ENCODE measurements at regions not wholly inside any gene's neighbourhood (a gene's known extent, or its start where the extent isn't known, plus 50 kb on each side); places are given as distances from the start of the nearest gene placed in this dataset.

GRCh38 chr5:29588236-29588635, 1605.2 kb upstream of the CDH6 start:
- H3K4ac ChIP-seq (replicated peaks; ENCODE audit: insufficient read length, low read depth, low read length): no peak overlapping the region
- H3K27ac ChIP-seq (ENCODE audit: low read depth, low read length): no peak overlapping the region
- H4K5ac ChIP-seq (ENCODE audit: insufficient read length, low read depth, low read length): no peak overlapping the region
- H3K23me2 ChIP-seq (ENCODE audit: low read depth, low read length): no peaks in the 10 kb centered on the region
- DNase-seq (ENCODE audit: low read depth in 1 of 2, low spot score in 2 of 2): no peak
- no peak overlapping the region for H3K4me3 ChIP-seq (ENCODE audit: extremely low read depth in 1 of 4, insufficient read depth in 2 of 4, low read depth in 3 of 4, low read length in 4 of 4)
- H3K23ac ChIP-seq (ENCODE audit: insufficient read length): no peak overlapping the region
- no peak overlapping the region for H2BK120ac ChIP-seq (replicated peaks; ENCODE audit: low read depth, low read length)
- H2AK5ac ChIP-seq (ENCODE audit: low read depth, low read length): no peak overlapping the region
- no peaks in the 10 kb centered on the region for H3K79me1 ChIP-seq (ENCODE audit: low read depth, low read length)
- no peaks in the 10 kb centered on the region for H4K20me1 ChIP-seq (replicated peaks in 1 of 2; ENCODE audit: control insufficient read depth in 1 of 2, insufficient read depth in 2 of 2, low read length in 2 of 2)
- no peak overlapping the region for H2BK15ac ChIP-seq (ENCODE audit: low read length)
- POLR2A ChIA-PET (ENCODE audit: partially characterized antibody): no interaction called here
- no peak overlapping the region for H2AFZ ChIP-seq (ENCODE audit: low read length)
- H3K18ac ChIP-seq (ENCODE audit: extremely low read depth, low read length): no peak overlapping the region
- H2BK20ac ChIP-seq (ENCODE audit: low read length): no peak overlapping the region
- no peak overlapping the region for H4K91ac ChIP-seq (replicated peaks; ENCODE audit: insufficient read length, low read length)
- no peak overlapping the region for H3K9ac ChIP-seq (replicated peaks in 1 of 4; ENCODE audit: extremely low read depth in 1 of 4, low read depth in 3 of 4, low read length in 3 of 4)
- no peak for FAIRE-seq
- H4K8ac ChIP-seq (ENCODE audit: extremely low read depth, insufficient read depth, low read length): no peak overlapping the region
- H3K14ac ChIP-seq (ENCODE audit: insufficient read length): no peak overlapping the region
- H3K9me3 ChIP-seq (ENCODE audit: insufficient read depth in 2 of 2, low read depth in 1 of 2, low read length in 1 of 2): no peaks in the 10 kb centered on the region
- no peaks in the 10 kb centered on the region for H3K4me1 ChIP-seq (replicated peaks in 1 of 4; ENCODE audit: control insufficient read depth in 3 of 4, insufficient read depth in 4 of 4, low read length in 3 of 4)
- H3K56ac ChIP-seq (replicated peaks; ENCODE audit: insufficient read length, low read depth, low read length): no peak overlapping the region
- no peaks in the 10 kb centered on the region for H3K36me3 ChIP-seq (ENCODE audit: control insufficient read depth in 2 of 4, insufficient read depth in 4 of 4, low read length in 3 of 4)
- no peaks in the 10 kb centered on the region for H3K27me3 ChIP-seq (replicated peaks in 1 of 4; ENCODE audit: control insufficient read depth in 3 of 4, extremely low read depth in 1 of 4, insufficient read depth in 3 of 4, low read length in 3 of 4)
- CTCF ChIA-PET (ENCODE audit: partially characterized antibody): no interaction called here
- no peak overlapping the region for H3K4me2 ChIP-seq (ENCODE audit: insufficient read depth in 1 of 2, low read depth in 2 of 2, low read length in 2 of 2)
- no peaks in the 10 kb centered on the region for H3K79me2 ChIP-seq (ENCODE audit: control insufficient read depth in 1 of 2, insufficient read depth in 2 of 2, low read length in 2 of 2)
- no peak overlapping the region for H2BK5ac ChIP-seq (ENCODE audit: low read depth, low read length)
- H2BK12ac ChIP-seq (ENCODE audit: low read depth, low read length): no peak overlapping the region
- TF ChIP-seq ASH2L (IDR thresholded peaks at IDR 0.05; ENCODE audit: low read length) (no peak), SUZ12 (IDR thresholded peaks at IDR 0.05; ENCODE audit: low read length) (no peak), CREB1 (IDR thresholded peaks at IDR 0.05) (no peak), HDAC2 (IDR thresholded peaks at IDR 0.05; ENCODE audit: borderline replicate concordance in 1 of 2, low read depth in 2 of 2, low read length in 2 of 2) (no peak), HDAC6 (IDR thresholded peaks at IDR 0.05; ENCODE audit: low read depth, low read length) (no peak), SAP30 (IDR thresholded peaks at IDR 0.05; ENCODE audit: insufficient read depth, insufficient replicate concordance, low read length) (no peak), SP4 (IDR thresholded peaks at IDR 0.05; ENCODE audit: low read length) (no peak), CHD2 (IDR thresholded peaks at IDR 0.05; ENCODE audit: low read length) (no peak), EZH2 (IDR thresholded peaks at IDR 0.05; ENCODE audit: low read depth, low read length, severe bottlenecking) (no peak), JUND (IDR thresholded peaks at IDR 0.05; ENCODE audit: low read length) (no peak), USF2 (IDR thresholded peaks at IDR 0.05; ENCODE audit: low read length) (no peak), CTBP2 (IDR thresholded peaks at IDR 0.05; ENCODE audit: borderline replicate concordance, insufficient read depth, insufficient read length, low read length) (no peak)

Data from H1 (cell line).